Neural cell (in vitro differentiated cells): ENCODE measurements at regions not wholly inside any gene's neighbourhood (a gene's known extent, or its start where the extent isn't known, plus 50 kb on each side); places are given as distances from the start of the nearest gene placed in this dataset.

Experiments used
- H2AFZ ChIP-seq: fragments of 200-600, 300-800 bp; sonication (generic), shearing (Covaris generic); 2 replicates; pipeline ENCODE4 v1.6.0; 2014; ENCODE audit warnings: low read depth, mild to moderate bottlenecking, antibody characterized with exemption, low read length, moderate library complexity
- H3F3A ChIP-seq: fragments of 200-600 bp; shearing (Covaris generic); 2 replicates; pipeline ENCODE4 v1.6.1; 2016; ENCODE audit warnings: mild to moderate bottlenecking, moderate library complexity, mixed read lengths, antibody characterized with exemption, low read length; ENCODE audit not compliant: insufficient read depth, poor library complexity, severe bottlenecking
- H3K27ac ChIP-seq: fragments of 200-600, 300-800 bp; sonication (generic), shearing (Covaris generic); 2 replicates; pipeline ENCODE4 v1.5.1; 2014; ENCODE audit warnings: mild to moderate bottlenecking, low read length, moderate library complexity
- H3K27me3 ChIP-seq: fragments of 300-800, 200-600 bp; sonication (generic), shearing (Covaris generic); 2 replicates; pipeline ENCODE4 v1.6.0; 2014; ENCODE audit warnings: mild to moderate bottlenecking, low read depth, low read length, moderate library complexity; ENCODE audit not compliant: insufficient read depth
- H3K36me3 ChIP-seq: fragments of 300-800, 200-600 bp; sonication (generic), shearing (Covaris generic); 2 replicates; pipeline ENCODE4 v1.5.1; 2014; ENCODE audit warnings: mild to moderate bottlenecking, antibody characterized with exemption, low read length, moderate library complexity; ENCODE audit not compliant: insufficient read depth
- H3K4me2 ChIP-seq: fragments of 300-800, 200-600 bp; sonication (generic), shearing (Covaris generic); 2 replicates; pipeline ENCODE4 v1.6.0; 2014; ENCODE audit warnings: mild to moderate bottlenecking, low read length
- H3K4me3 ChIP-seq: fragments of 300-800, 200-600 bp; sonication (generic), shearing (Covaris generic); 2 replicates; pipeline ENCODE4 v1.5.1; 2014; ENCODE audit warnings: mild to moderate bottlenecking, low read length, moderate library complexity
- H3K79me2 ChIP-seq: fragments of 200-600 bp; shearing (Covaris generic); replicated peaks from 2 replicates; pipeline ENCODE4 v1.6.0; 2014; ENCODE audit warnings: mild to moderate bottlenecking, low read length, moderate library complexity; ENCODE audit not compliant: insufficient read depth
- H3K9ac ChIP-seq: fragments of 300-800, 200-600 bp; sonication (generic), shearing (Covaris generic); 2 replicates; pipeline ENCODE4 v1.6.1; 2016; ENCODE audit warnings: mild to moderate bottlenecking, low read length, mixed read lengths
- H3K9me2 ChIP-seq: fragments of 200-600 bp; shearing (Covaris generic); 2 replicates; pipeline ENCODE4 v1.6.1; 2016; ENCODE audit warnings: mild to moderate bottlenecking, low read length, mixed read lengths; ENCODE audit not compliant: insufficient read depth
- H3K9me3 ChIP-seq: fragments of 200-600, 300-800 bp; sonication (generic), shearing (Covaris generic); 2 replicates; pipeline ENCODE4 v1.6.1; 2016; ENCODE audit warnings: mild to moderate bottlenecking, mixed run types, low read length, moderate library complexity, mixed read lengths
- H4K20me1 ChIP-seq: fragments of 200-600 bp; shearing (Covaris generic); 2 replicates; pipeline ENCODE4 v1.6.1; 2016; ENCODE audit warnings: mild to moderate bottlenecking, mixed run types; ENCODE audit not compliant: insufficient read depth
- EP300 ChIP-seq: fragments of 450-650 bp; conservative IDR thresholded peaks from 2 replicates; pipeline ENCODE4 v1.6.1; 2014; ENCODE audit warnings: antibody characterized with exemption, mild to moderate bottlenecking, moderate library complexity; ENCODE audit not compliant: poor library complexity, severe bottlenecking
- EZH2 ChIP-seq: fragments of 200-600, 300-800 bp; shearing (Covaris generic), sonication (generic); IDR thresholded peaks from 2 replicates; pipeline ENCODE4 v1.6.1; 2014; ENCODE audit warnings: antibody characterized with exemption, low read length, borderline replicate concordance, mild to moderate bottlenecking; ENCODE audit not compliant: insufficient read depth, poor library complexity, severe bottlenecking
- MXI1 ChIP-seq: fragments of 450-650 bp; conservative IDR thresholded peaks from 2 replicates; pipeline ENCODE4 v1.6.1; 2014; ENCODE audit warnings: antibody characterized with exemption, mild to moderate bottlenecking; ENCODE audit not compliant: poor library complexity, severe bottlenecking
- POLR2AphosphoS5 ChIP-seq: IDR thresholded peaks from 2 replicates; pipeline ENCODE4 v1.6.1; 2012
- RAD21 ChIP-seq: fragments of 450-650 bp; conservative IDR thresholded peaks from 2 replicates; pipeline ENCODE4 v1.6.1; 2014; ENCODE audit warnings: antibody characterized with exemption, mild to moderate bottlenecking, moderate library complexity
- SMC3 ChIP-seq: fragments of 450-650 bp; conservative IDR thresholded peaks from 2 replicates; pipeline ENCODE4 v1.6.1; 2014; ENCODE audit warnings: antibody characterized with exemption, mild to moderate bottlenecking, moderate library complexity; ENCODE audit not compliant: poor library complexity
- TAF1 ChIP-seq: IDR thresholded peaks from 2 replicates; pipeline ENCODE4 v1.6.1; 2012; ENCODE audit warnings: low read depth
- TF ChIP-seq, protein P1 (sequence below): fragments of 450-650 bp; IDR thresholded peaks from 2 replicates; pipeline ENCODE4 v1.5.1; 2014; ENCODE audit warnings: antibody characterized with exemption, mild to moderate bottlenecking, moderate library complexity; ENCODE audit not compliant: poor library complexity, severe bottlenecking
- TF ChIP-seq, protein P2 (sequence below): IDR thresholded peaks from 2 replicates; pipeline ENCODE4 v1.6.1; 2012; ENCODE audit warnings: borderline replicate concordance

- H3K36me3 ChIP-seq = no peaks in the 10 kb centered on the region
- no peaks in the 10 kb centered on the region for H3K9me2 ChIP-seq
- no peaks in the 10 kb centered on the region for H3K27me3 ChIP-seq
- no peak overlapping the region for H2AFZ ChIP-seq
- TF ChIP-seq TAF1 (no peak), EP300 (no peak), RAD21 (no peak)
- no peak overlapping the region for H3K27ac ChIP-seq
- H4K20me1 ChIP-seq = no peaks in the 10 kb centered on the region
- H3K9ac ChIP-seq = no peak overlapping the region
- H3K79me2 ChIP-seq = no peaks in the 10 kb centered on the region
- H3K9me3 ChIP-seq = peaks cover 8% of the 10 kb centered on the region
- no peak overlapping the region for H3K4me3 ChIP-seq
- H3F3A ChIP-seq = no peaks in the 10 kb centered on the region
- H3K4me2 ChIP-seq = no peak overlapping the region
Observed at GRCh38 chr10:124273141-124273540, 145.6 kb downstream of the OAT start.

- H3F3A ChIP-seq = no peaks in the 10 kb centered on the region
- no peak overlapping the region for H3K4me3 ChIP-seq
- no peak overlapping the region for H2AFZ ChIP-seq
- no peaks in the 10 kb centered on the region for H4K20me1 ChIP-seq
- H3K9me3 ChIP-seq = peaks cover 8% of the 10 kb centered on the region
- H3K27me3 ChIP-seq = no peaks in the 10 kb centered on the region
- H3K9me2 ChIP-seq = no peaks in the 10 kb centered on the region
- H3K4me2 ChIP-seq = no peak overlapping the region
- no peaks in the 10 kb centered on the region for H3K36me3 ChIP-seq
- TF ChIP-seq, protein P1, sequence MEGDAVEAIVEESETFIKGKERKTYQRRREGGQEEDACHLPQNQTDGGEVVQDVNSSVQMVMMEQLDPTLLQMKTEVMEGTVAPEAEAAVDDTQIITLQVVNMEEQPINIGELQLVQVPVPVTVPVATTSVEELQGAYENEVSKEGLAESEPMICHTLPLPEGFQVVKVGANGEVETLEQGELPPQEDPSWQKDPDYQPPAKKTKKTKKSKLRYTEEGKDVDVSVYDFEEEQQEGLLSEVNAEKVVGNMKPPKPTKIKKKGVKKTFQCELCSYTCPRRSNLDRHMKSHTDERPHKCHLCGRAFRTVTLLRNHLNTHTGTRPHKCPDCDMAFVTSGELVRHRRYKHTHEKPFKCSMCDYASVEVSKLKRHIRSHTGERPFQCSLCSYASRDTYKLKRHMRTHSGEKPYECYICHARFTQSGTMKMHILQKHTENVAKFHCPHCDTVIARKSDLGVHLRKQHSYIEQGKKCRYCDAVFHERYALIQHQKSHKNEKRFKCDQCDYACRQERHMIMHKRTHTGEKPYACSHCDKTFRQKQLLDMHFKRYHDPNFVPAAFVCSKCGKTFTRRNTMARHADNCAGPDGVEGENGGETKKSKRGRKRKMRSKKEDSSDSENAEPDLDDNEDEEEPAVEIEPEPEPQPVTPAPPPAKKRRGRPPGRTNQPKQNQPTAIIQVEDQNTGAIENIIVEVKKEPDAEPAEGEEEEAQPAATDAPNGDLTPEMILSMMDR = no peak
- TF ChIP-seq EZH2 (no peak), EP300 (no peak), RAD21 (no peak), TAF1 (no peak), MXI1 (no peak), SMC3 (no peak), POLR2AphosphoS5 (no peak)
- TF ChIP-seq, protein P2, sequence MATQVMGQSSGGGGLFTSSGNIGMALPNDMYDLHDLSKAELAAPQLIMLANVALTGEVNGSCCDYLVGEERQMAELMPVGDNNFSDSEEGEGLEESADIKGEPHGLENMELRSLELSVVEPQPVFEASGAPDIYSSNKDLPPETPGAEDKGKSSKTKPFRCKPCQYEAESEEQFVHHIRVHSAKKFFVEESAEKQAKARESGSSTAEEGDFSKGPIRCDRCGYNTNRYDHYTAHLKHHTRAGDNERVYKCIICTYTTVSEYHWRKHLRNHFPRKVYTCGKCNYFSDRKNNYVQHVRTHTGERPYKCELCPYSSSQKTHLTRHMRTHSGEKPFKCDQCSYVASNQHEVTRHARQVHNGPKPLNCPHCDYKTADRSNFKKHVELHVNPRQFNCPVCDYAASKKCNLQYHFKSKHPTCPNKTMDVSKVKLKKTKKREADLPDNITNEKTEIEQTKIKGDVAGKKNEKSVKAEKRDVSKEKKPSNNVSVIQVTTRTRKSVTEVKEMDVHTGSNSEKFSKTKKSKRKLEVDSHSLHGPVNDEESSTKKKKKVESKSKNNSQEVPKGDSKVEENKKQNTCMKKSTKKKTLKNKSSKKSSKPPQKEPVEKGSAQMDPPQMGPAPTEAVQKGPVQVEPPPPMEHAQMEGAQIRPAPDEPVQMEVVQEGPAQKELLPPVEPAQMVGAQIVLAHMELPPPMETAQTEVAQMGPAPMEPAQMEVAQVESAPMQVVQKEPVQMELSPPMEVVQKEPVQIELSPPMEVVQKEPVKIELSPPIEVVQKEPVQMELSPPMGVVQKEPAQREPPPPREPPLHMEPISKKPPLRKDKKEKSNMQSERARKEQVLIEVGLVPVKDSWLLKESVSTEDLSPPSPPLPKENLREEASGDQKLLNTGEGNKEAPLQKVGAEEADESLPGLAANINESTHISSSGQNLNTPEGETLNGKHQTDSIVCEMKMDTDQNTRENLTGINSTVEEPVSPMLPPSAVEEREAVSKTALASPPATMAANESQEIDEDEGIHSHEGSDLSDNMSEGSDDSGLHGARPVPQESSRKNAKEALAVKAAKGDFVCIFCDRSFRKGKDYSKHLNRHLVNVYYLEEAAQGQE = no peak
- H3K9ac ChIP-seq = no peak overlapping the region
- H3K27ac ChIP-seq = no peak overlapping the region
- no peaks in the 10 kb centered on the region for H3K79me2 ChIP-seq
Observed at GRCh38 chr10:124271676-124272075, 147.0 kb downstream of the OAT start.
